ELF-1 (cell line): ENCODE measurements at regions not wholly inside any gene's neighbourhood (a gene's known extent, or its start where the extent isn't known, plus 50 kb on each side); places are given as distances from the start of the nearest gene placed in this dataset.

Experiments
- DNase-seq: peaks from one replicate; pipeline ENCODE4 v3.0.0-alpha.2; 2016; ENCODE audit warnings: low read depth, low spot score

DNA sequence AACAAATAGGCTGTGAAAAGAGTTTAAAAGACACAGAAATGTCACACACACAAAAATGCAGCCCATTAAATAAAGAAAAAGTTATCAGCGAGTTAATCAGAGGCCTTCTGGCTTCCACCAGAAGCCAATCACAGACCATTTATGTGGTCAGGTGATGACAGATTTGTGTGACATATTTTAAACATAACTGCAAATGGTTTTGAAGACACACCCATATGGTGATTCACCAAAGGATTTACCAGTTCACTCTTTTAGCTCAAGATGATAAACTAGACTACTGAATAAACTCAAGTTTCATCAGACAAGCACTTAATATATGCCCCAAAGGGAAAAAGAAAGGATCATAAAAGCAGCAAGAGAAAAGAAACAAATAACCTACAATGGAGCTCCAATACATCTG lies 181.2 kb downstream of the SPANXN4 start:
- DNase-seq, result no peak

DNA sequence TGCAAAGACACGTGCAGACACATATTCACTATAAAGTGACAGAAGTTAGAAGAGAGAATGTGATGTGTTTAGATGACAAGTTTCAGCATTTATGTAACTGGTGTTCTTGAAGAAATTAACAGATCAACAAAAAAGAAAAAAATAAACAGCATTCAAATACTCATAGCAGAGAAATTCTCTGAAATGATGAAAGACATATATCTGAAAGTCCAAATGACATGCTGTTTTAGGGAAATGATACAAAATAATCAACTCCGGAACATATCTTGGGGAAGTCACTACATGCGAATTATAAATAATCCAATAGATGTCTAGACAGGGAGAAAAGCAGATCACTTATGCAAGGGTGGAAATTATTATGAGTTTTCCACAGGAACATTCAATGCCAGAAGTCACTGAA lies 146.0 kb downstream of the SPANXN4 start:
- DNase-seq, result no peak

- DNase-seq, result no peak
Observed at GRCh38 chrX:143165778-143166177, 140.1 kb downstream of the SPANXN4 start.

GRCh38 chrX:143139681-143140080 lies 114.0 kb downstream of the SPANXN4 start:
- no peak for DNase-seq

DNA sequence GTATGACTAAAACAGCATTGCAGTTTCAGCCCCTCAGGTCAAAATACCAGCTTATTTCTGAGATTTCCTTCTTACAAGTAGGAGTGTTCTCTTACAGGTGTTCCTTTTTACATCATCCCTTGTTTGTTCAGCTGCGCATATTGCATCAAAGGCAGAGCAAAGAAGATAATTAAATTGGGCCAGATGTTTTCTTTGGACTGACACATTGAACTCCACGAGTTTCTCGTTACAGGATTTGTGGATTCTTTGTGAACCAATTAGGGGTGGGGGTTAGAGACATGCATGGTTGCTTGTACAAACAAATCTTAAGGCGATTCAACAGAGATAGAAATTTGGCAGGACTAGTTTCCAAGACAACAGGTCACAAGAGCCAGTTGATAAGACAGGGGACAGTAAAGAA lies 95.7 kb downstream of the SPANXN4 start:
- DNase-seq, result no peak

GRCh38 chrX:143115466-143115865 lies 89.7 kb downstream of the SPANXN4 start:
- peak; percentile 77 for DNase-seq

DNA sequence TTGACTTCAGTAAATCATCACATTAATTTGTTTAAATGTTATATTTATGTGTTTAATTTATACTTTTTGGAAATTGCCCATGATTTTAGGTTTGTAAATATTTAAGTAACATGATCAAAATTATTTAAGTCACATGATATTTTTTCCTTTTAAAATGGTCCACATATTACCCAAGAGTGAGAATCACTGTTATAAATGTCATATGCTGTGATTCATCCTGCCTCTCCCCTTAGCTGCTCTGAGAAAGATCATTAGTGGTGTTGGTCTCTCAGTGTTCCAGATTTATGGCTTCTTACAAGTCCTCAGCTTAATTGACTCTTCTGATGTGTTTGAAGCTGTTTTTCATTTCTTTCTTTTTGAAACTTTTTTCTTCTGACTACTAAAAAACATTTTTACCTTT lies 70.1 kb downstream of the SPANXN4 start:
- DNase-seq, result no peak

GRCh38 chrX:143095321-143095720 lies 69.6 kb downstream of the SPANXN4 start:
- DNase-seq, result no peak

GRCh38 chrX:143094417-143095023 lies 68.8 kb downstream of the SPANXN4 start:
- no peak for DNase-seq
